ENCODE measurements at regions not wholly inside any gene's neighbourhood (a gene's known extent, or its start where the extent isn't known, plus 50 kb on each side); places are given as distances from the start of the nearest gene placed in this dataset.
"Not testable (repeated sequence)": the region's sequence is repeated elsewhere in the genome, so short reads cannot be mapped to it uniquely, and the experiment has no call there.

GRCh38 chr9:31326883-31327282 lies 1057.6 kb upstream of the ACO1 start:
- TF ChIP-seq CTCF, POLR2A (IDR thresholded peaks at IDR 0.05): not testable (repeated sequence)

All from sigmoid colon (tissue), 3 donors.